ENCODE measurements at regions not wholly inside any gene's neighbourhood (a gene's known extent, or its start where the extent isn't known, plus 50 kb on each side); places are given as distances from the start of the nearest gene placed in this dataset.

- TF ChIP-seq, protein P1, sequence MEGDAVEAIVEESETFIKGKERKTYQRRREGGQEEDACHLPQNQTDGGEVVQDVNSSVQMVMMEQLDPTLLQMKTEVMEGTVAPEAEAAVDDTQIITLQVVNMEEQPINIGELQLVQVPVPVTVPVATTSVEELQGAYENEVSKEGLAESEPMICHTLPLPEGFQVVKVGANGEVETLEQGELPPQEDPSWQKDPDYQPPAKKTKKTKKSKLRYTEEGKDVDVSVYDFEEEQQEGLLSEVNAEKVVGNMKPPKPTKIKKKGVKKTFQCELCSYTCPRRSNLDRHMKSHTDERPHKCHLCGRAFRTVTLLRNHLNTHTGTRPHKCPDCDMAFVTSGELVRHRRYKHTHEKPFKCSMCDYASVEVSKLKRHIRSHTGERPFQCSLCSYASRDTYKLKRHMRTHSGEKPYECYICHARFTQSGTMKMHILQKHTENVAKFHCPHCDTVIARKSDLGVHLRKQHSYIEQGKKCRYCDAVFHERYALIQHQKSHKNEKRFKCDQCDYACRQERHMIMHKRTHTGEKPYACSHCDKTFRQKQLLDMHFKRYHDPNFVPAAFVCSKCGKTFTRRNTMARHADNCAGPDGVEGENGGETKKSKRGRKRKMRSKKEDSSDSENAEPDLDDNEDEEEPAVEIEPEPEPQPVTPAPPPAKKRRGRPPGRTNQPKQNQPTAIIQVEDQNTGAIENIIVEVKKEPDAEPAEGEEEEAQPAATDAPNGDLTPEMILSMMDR (conservative IDR thresholded peaks at IDR 0.05; ENCODE audit: low read length) = no peak
- DNase-seq (ENCODE audit: low read depth) = no peak
- no peak overlapping the region for H3K4me3 ChIP-seq (ENCODE audit: low read length)
These were observed 304.8 kb downstream of the AJAP1 start for GRCh38 chr1:4959216-4959615.

- no peak overlapping the region for H3K4me3 ChIP-seq (ENCODE audit: low read length)
- TF ChIP-seq, protein P1 (conservative IDR thresholded peaks at IDR 0.05; ENCODE audit: low read length) = no peak
- DNase-seq (ENCODE audit: low read depth) = no peak
These were observed 302.6 kb downstream of the AJAP1 start for GRCh38 chr1:4957027-4957426.

DNA sequence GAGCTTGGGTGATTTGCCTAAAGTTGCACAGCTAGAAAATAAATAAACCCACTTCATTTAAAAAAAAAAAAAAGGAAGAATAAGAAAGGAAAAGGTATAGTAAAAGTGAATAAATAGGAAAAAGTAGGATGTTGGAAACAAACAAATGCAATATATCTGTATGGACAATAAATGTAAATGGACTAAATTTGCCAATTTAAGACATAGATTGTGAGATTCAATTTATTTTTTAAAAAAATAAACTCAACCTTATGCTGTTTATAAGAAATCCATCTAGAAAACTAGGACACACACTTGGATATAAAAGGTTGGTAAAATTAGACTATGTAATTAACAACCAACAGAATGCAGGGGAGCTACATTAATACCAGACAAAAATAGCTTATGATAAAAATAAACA, 300.0 kb downstream of the AJAP1 start:
- no peak for DNase-seq (ENCODE audit: low read depth)
- H3K4me3 ChIP-seq (ENCODE audit: low read length) = no peak overlapping the region
- TF ChIP-seq, protein P1 (conservative IDR thresholded peaks at IDR 0.05; ENCODE audit: low read length) = no peak

- TF ChIP-seq, protein P1 (conservative IDR thresholded peaks at IDR 0.05; ENCODE audit: low read length) = no peak
- DNase-seq (ENCODE audit: low read depth) = no peak
- H3K4me3 ChIP-seq (ENCODE audit: low read length) = no peak overlapping the region
These were observed 297.2 kb downstream of the AJAP1 start for GRCh38 chr1:4951601-4952000.

DNA sequence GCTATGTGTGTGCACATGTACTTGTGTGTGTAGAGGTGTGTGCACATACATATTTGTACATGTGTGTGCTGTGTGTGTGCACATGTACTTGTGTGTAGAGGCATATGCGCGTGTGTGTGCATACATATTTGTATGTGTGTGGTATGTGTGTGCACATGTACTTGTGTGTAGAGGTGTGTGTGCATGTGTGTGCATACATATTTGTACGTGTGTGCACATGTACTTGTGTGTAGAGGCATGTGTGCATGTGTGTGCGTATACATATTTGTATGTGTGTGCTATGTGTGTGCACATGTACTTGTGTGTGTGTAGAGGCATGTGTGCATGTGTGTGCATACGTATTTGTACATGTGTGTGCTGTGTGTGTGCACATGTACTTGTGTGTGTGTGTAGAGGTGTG, 291.9 kb downstream of the AJAP1 start:
- no peak overlapping the region for H3K4me3 ChIP-seq (ENCODE audit: low read length)
- TF ChIP-seq, protein P1 (conservative IDR thresholded peaks at IDR 0.05; ENCODE audit: low read length) = no peak
- DNase-seq (ENCODE audit: low read depth) = no peak

DNA sequence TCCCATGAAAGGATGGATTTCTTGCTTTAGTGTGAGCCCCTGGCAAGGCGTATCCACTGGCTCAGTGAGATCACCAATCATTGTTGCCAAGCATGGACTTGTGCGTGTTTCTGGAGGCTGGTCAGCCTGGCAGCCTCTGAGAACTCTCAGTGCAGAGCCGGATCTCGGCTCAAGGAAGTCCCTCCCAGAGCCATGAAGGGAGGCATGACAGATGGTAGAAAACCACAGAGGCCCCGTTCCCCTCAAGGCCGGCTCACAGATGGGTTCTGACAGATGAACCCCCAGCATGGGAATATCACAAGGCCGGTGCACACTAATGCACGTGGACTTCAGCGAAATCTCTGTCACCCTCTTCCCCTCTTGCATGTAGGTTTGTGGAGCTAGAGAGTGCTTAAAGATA, 290.5 kb downstream of the AJAP1 start:
- DNase-seq (ENCODE audit: low read depth) = no peak
- TF ChIP-seq, protein P1 (conservative IDR thresholded peaks at IDR 0.05; ENCODE audit: low read length) = no peak
- H3K4me3 ChIP-seq (ENCODE audit: low read length) = no peak overlapping the region

- DNase-seq (ENCODE audit: low read depth) = no peak
- no peak overlapping the region for H3K4me3 ChIP-seq (ENCODE audit: low read length)
- TF ChIP-seq, protein P1 (conservative IDR thresholded peaks at IDR 0.05; ENCODE audit: low read length) = no peak
These were observed 289.7 kb downstream of the AJAP1 start for GRCh38 chr1:4944072-4944471.
